GM19324 (cell line): ENCODE measurements at regions not wholly inside any gene's neighbourhood (a gene's known extent, or its start where the extent isn't known, plus 50 kb on each side); places are given as distances from the start of the nearest gene placed in this dataset.

Source experiments
- ATAC-seq: cut with Tn5 transposase; IDR thresholded peaks from one replicate; pipeline ENCODE4 v1.9.1; 2021; ENCODE audit warnings: mild to moderate bottlenecking, moderate library complexity; ENCODE audit not compliant: unreplicated experiment, low FRiP score

- no peak for ATAC-seq
Observed at GRCh38 chr3:150306906-150307305, 101.2 kb upstream of the TSC22D2 start.

DNA sequence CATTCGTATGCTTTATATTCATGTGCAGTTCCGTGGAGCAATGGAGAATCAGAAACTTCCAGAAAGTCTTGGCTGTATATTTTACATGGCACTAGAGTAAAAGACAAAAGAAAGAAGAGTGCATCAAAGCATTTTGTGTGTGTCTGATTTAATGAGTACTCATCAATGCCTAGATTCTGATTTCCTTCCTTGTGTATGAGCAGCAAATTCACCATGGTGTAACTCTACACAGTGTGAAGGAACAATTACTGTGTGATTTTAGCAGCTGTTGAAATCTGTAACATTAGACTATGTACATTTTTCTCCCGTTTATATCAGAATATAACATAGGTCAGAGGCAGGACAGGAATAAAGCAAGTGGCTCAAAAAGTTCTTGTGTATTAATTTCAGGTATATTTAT lies 102.0 kb upstream of the TSC22D2 start:
- ATAC-seq, result no peak

DNA sequence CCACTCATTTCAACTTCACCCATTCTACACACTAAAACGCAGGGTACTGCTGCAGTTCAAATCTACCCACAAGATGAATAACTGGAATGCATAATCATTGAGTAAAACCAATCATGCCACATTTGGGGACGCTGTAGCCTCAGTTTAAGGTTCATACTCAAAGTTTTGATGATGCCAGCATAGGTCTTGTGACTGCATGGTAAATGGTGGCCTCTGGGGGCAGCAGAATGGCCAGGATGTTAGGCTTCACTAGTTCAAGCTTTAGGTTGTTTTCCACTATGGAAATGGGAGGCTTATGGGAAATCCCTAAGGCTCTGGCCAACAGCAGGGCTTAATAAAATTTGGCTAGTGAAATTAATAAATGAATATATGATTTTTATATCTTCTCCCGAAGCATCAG lies 104.3 kb upstream of the TSC22D2 start:
- no peak for ATAC-seq

DNA sequence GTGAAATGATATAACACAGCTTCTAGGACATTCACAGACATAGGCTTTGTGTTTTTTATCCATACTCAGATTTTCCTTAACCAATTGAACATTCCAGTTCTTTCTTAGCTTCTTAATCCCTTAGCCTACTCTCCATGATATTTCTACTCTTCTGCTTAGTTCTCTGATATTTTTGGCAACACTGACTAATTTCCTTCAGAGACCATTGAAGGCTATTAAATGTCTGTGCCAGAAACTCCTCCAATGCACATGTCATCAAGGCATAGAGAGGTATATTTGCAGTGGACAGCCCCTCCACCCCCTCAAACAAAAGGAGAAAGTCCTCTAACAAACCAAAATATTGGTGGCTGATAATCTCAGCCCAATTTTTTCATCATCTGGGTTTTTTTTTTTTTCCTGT lies 105.9 kb upstream of the TSC22D2 start:
- ATAC-seq, result no peak

GRCh38 chr3:150300852-150301517 lies 107.1 kb upstream of the TSC22D2 start:
- no peak for ATAC-seq

- no peak for ATAC-seq
Observed at GRCh38 chr3:150300388-150300787, 107.7 kb upstream of the TSC22D2 start.

- ATAC-seq, result no peak
Observed at GRCh38 chr3:150299201-150299600, 108.9 kb upstream of the TSC22D2 start.

DNA sequence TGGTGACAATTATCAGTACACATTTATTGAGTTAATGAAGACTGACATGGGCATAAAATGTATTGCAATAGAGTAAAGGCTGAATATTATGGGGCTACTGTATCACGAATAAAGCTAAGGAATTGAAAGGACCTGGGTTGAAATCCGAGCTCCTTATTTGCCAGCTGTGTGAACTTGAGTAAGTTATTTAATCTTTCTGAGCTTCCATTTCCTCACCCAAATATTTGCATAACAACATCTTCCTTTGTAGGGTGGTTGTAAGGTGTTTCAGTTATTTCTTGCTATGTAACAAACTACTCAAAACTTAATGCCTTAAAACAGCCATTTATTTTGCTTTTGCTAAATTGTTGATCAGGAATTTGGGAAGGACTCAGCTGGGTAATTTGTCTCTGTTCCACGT lies 111.1 kb upstream of the TSC22D2 start:
- ATAC-seq, result no peak

GRCh38 chr3:150296123-150296735 lies 111.9 kb upstream of the TSC22D2 start:
- no peak for ATAC-seq

DNA sequence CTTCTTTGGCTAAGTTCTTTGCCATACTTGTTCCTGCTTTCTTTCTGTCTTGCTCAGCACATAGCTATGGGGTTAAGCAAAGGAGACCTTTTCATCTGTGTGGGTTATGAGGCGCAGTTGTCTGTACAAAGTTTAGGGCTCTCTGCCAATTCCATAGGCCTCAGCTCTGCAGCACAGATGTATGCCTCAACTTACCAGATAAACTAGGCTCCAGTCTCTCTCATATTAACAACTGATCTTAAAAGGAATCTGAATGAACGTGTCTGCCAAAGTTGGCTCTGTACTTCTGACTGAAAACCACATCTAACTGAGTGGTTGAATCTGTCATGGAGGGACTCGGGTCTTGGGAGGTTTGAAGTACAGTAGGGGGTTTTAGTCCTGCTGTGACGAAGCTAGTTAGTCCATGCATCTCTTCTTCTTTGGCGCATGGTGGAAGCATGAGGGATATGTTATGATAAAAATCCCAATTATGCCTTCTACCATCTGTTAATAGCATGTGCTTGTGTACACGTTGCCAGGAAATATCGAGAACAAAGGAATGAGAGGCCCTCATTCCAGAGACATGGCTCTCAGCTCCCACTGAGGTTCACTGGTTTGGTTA lies 114.6 kb upstream of the TSC22D2 start:
- no peak for ATAC-seq

- ATAC-seq, result no peak
Observed at GRCh38 chr3:150292891-150293290, 115.2 kb upstream of the TSC22D2 start.

DNA sequence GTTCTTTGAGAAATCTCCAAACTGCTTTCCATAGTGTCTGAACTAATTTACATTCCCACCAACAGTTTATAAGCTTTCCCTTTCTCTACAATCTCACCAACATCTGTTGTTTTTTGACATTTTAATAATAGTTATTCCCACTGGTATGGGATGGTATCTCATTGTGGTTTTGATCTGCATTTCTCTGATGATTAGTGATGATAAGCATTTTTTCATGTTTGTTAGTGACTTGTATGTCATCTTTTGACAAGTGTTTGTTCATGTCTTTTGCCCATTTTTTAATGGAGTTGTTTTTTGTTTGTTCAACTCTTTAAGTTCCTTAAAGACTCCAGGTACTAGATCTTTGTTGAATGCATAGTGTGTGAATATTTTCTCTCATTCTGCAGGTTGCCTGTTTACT lies 116.6 kb upstream of the TSC22D2 start:
- no peak for ATAC-seq

GRCh38 chr3:150286390-150287147 lies 121.5 kb upstream of the TSC22D2 start:
- ATAC-seq, result no peak

DNA sequence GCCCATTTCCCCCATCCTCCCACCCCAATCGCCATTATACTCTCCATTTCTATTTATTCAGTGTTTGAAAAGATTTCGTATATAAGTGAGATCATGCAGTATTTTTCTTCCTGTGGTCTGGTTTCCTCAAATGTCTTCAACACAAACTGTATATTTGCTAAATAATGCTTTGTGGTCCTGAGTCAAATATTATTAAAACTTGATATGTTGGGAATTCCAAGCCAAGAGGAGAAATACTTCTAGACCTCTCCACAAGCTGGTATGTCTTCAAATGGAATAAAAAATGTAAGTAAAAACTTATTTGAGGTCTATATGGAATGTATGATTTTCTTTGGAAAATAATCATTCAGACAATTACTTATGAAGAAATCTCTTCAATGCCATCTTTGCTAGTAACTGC lies 122.5 kb upstream of the TSC22D2 start:
- no peak for ATAC-seq

DNA sequence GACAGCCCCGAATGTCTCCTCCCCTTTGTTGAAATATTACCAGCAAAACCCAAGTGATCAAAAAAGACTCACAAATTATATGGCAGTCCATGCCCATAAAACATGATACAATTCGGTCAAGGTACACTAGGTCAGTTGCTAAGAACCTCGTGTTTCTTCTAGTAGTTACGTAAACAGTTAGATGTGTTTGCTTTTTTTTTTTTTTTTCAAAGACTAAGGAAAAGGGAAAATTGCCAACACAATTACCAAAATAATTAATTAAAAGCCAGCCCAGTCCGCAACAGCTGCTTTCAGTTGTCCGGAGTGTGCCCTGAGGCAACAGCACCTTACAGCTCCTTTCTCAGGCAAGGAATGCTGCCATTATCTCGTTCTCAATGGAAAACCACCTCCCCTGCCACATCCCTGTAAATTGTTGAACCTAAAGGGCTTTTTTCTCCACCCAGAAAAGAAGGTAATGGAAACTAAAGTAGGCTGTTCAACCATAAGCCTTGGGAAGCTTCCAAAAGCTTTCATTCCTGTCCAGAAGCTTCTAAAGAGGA lies 129.2 kb upstream of the TSC22D2 start:
- ATAC-seq, result no peak

DNA sequence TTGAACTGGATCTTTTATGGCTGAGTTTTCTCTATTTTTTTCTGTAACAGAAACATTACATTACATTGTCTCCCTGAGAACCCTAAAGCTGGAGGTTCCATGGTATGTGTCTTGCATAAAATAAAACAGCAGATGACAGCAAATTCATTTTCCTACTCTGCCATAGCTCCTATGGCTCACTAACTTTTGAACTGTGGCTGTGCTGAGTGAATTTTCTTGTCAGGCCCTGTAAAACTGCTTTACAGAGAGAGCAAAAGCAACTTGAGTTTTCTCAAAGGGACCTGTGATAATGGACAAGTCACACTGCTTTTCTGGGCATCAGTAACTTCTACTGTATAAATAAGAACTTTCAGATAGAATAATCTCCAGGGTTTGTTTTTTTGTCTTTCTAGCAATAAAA lies 129.9 kb upstream of the TSC22D2 start:
- no peak for ATAC-seq

GRCh38 chr3:150277444-150277843 lies 130.7 kb upstream of the TSC22D2 start:
- no peak for ATAC-seq

DNA sequence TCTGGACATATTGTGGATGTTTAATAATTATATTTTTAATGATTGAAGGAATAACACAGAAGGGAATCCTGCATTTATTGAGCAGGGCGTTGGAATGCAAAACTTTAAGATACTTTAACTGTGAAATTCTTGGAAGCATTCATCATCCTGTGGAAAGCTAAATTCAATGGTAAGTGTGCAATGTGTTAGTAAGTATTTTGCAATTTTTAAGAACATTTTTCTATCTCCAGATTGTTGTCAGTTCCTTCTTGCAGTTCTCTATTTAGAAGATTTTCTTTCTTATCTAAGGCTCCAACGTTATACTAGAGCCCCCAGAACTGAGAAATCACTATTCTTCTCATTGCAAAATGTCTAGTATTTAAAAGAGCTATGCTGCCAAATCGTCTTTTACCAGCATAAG lies 132.2 kb upstream of the TSC22D2 start:
- ATAC-seq, result no peak

DNA sequence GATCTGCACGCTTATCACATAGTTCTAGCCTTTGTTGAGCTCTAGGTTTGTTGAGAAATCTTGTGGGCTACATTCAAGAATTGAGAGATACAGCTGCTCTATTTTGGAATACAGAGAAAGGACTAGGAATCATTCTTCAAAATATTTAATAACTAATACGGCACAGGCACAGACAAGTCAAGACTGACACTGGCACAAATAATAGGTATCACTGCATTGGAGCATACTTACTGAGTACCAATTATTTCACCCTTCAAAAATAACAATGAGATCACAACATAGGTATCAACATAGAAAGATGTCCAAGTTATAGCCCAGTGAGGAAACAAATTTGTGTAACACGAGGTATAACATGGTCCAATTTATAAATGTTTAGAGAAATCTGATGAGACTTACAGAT lies 133.7 kb upstream of the TSC22D2 start:
- ATAC-seq, result no peak

DNA sequence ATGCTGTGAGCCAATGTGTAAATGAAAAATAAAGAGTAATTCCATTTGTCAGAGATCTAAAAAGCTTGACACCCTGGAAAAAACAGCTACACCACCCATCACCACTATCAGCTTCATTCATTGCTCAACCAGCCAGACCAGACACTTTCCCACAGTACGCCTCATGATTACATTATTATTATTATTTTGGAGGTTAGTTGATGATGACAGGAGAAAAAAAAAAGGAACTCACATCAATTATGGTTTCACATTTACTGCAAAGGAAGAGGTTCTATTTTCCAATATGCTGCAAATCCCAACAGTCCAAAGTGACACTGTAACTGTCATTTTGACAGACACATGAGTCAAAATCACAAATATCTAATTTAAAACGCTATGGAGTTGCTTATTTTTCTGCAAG lies 134.7 kb upstream of the TSC22D2 start:
- no peak for ATAC-seq

GRCh38 chr3:150271591-150271960 lies 136.5 kb upstream of the TSC22D2 start:
- no peak for ATAC-seq
